SKM-1 (cell line): ENCODE measurements at regions not wholly inside any gene's neighbourhood (a gene's known extent, or its start where the extent isn't known, plus 50 kb on each side); places are given as distances from the start of the nearest gene placed in this dataset.

Experiments used
- DNase-seq: peaks from one replicate; lab custom pipeline; 2025; ENCODE audit not compliant: unreplicated experiment; lab: John Stamatoyannopoulos, UW

DNA sequence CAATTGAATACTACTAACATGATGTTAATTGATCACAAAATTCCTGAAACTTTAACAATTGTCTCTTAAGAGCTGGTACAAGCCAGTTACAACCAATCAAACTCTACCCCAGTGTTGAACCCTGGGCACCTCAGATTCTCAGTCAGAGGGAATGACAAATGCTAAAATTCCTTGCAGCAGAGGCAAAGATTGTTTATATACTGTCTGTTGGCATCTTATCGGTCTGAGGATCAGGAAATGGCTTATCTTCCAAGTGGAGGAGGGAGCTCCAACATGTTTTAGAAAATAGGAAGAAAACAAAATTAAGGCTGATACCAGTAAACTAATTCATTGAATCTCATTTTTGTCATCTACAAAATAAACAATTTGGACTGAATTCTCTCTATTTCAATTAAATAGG is 527.8 kb upstream of the ZNF608 start:
- no peak for DNase-seq

DNA sequence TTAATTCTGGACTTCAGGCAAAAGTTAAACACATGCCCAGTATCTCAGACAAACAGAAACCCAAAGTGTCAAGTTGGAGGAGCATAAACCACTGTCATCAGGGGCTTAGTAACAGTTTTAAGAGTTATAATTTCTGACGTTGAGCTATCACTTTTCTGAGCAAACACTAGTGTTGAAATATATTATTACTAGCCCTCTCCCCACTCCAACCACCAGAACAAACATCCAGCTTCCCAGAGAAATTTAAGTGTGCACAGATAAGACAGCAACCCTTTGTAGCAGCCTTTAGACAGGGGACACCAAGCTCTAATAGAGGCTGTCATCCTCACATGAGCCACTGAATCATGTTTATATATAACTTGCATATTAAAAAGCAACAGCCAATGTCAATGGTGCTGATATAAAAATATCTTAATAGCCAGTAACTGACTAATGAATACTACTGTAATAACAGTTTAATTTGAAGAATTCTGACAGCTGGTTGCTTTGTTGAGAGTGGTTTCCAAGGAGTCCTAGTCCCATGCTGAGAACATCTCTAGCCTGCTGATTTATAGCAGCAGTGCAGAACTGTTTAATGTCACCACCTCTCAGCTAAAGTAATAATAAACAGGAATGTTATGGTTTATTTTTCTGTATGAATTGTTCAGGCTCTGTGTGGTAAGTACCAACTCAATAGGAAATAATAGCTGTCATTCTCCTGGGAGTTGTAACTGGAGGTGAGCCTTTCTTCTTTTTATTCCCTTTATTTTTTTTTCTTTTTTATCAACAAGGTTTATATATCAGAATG is 528.7 kb upstream of the ZNF608 start:
- no peak for DNase-seq

DNA sequence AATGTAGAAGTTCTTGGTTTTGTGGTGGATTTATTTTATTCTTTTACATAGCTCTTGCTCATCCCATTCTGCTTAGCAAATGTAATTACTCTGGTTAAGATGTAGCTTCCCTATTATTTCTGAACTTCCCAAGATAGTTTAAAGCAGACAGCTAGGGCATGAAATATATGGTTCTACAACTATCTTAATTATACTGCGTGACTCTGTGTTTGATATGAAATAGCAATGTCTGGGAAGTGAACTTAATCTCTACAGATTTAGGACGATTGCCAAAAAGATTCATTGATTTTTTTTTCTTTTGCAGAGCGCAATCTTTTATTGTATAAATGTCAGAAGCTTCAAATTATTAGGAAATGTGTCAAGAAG is 529.3 kb upstream of the ZNF608 start:
- no peak for DNase-seq

DNA sequence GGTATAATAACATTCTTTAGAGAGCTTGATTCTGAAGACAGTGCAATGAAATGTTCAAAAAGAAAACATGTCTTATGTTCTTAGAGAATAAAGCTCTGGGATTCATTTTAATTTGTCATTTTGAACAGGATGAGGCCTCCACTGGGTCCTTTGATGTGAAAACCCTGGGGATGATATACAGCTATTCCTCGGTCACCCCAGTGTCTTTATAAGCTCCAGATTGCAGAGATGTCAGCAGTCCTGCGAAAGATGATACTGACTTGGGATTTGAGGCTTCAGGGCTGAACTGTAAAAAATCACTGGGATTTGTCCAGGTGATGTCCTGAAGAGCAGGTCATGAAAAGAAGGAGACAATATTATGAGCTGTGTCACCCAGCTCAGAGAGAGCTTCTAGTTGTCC is 529.7 kb upstream of the ZNF608 start:
- DNase-seq: no peak

DNA sequence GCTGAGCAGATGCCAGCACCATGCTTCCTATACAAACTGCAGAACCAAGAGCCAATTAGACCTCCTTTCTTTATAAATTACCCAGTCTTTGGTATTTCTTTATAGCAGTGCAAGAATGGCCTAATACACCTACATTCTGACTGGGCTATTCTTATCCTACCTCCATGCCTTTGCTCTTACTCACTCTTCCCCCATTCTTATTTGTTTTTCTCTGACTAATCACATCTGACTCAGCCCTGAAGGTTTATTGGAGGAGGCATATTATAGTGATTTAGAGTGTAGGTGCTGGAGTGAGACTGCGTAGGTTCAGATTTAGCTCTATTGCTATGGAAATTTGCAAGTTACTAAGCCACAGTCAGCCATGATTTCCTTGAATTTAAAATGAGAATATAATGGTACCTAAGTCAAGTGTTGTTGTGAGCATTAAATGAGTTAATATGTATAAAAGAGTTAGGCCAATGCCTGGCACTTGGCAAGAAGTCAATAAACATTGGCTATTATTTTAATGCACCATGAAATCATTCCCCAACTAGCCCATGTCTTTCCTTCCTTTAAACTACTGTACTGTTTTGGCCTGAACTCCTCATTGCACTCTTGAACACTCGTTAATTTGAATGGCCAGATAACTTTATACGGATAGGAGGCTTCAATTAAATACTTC is 531.2 kb upstream of the ZNF608 start:
- no peak for DNase-seq

DNA sequence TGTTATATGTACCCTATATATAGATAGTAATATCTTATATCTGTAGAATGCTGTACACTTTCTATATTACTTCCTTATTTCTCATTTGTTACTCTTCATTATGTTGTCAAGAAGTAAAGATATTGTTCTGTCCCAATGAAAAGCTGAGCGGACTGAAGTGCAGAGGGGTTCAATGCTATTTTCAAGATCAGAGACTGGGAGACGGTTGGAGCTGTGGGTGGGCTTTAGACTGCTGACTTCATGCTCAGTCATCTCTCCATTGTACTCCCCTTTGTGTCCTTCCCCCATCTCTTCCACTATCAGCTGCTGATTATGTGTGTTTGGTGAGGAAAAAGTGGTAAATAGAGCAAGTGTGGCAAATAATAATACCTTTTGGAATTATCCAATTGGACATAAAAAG is 532.3 kb upstream of the ZNF608 start:
- no peak for DNase-seq

DNA sequence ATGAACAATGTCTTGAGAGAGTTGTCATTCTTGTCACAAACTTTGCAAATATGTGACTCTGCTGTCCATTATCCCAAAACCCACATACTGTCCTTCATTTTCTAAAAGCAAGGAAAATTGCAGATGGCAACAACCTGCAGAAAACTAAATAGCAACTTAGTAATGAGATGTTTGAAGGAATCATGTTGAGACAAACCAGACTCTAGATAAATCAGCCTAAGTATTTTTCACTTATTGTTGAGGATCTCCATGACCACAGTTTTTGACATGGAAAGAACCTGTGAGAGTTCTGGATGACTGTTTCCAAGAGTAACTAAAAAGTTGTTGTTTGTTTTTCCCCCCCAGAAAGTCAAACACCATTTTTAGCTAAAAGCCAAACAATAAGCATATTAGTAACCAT is 535.2 kb upstream of the ZNF608 start:
- no peak for DNase-seq

DNA sequence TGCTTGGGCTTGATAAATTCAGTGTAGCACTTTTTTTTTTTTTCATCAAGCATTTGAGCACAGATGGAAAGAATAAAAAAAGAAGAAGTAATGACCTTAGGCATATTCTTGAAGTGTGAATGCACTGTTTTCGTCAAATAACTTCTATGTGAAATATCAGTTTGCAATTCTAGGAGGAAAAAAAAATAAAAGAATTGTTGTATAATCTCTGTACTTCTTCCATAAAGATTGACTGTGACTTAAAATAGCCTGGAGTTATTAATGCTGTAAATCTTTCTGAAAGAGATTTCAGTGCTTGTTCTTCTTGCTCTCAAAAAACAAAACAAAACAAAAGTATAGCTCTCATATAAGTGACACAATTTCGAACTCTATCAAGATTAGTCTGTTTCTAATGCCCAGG is 536.9 kb upstream of the ZNF608 start:
- no peak for DNase-seq

DNA sequence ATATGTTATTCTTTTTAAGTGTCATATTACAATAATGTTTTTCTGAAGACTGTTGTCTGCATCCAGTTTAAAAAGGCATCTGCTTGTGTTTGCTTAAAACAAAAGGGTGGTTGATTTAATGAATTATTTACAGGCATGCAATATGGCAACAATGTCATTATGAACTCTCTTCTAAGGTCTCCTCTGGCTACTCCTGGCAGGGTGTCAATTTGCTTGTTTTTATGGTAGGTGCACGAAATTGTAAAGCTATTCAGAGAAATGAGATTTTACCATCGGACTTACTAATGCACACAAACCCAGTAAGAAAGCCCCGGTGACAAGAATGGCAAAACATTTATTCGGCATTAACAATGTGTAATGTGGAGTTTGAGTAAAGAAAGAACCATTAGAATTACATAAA is 539.8 kb upstream of the ZNF608 start:
- no peak for DNase-seq

DNA sequence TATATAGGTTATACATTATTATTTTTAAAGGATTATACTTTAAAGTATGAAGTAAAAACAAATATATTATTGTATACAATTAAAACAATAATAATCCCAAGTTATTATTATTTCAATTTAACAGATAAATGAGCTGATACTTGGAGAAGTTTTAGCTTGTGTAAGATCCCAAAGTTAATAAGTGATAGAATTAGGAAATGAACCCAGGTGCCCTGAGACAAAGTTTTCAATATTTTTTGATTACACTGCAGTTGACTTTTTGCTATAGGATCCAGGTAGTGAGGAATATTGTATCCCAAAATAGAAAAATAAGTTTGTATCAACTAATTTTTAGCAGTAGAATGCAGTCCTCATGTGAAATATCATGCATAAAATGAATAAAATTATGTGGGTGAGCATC is 543.2 kb upstream of the ZNF608 start:
- no peak for DNase-seq

DNA sequence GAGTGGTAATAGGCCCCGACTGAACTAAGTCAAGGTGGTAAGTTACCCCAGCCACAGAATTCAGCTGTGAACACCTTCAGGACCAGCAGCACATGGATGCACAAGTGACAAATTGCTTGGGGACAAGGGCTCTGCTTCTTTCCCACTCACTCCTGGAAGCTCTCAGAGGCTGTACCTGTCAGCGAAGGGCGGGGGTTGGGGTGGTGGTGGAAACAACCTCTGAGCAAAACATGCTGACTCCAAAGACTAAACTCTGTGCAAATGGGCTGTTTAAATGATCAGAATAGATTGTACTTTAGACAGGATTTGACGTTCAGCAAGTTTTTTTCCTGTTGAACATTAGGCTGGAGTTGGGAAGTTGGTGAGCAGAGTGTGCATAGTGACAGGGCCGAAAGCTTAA is 544.5 kb upstream of the ZNF608 start:
- DNase-seq: no peak

DNA sequence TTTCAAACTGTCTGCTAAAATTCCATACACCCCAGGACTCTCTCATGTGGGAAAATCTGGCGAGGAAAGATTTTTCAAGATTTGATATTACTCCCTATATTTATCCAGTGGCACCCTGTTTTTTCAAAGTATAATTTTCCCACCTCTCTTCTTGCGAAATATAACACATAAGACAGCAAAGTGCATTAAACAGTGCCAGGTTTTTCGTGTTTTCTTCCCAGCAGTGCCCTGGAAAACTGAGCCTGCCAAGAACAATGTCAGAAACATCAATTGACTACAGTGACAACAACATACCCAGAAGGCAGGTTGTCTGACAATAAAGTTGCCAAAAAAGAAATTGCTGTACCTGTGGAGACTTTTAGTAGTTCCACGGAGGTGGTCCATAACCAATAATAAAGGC is 545.0 kb upstream of the ZNF608 start:
- DNase-seq: no peak

DNA sequence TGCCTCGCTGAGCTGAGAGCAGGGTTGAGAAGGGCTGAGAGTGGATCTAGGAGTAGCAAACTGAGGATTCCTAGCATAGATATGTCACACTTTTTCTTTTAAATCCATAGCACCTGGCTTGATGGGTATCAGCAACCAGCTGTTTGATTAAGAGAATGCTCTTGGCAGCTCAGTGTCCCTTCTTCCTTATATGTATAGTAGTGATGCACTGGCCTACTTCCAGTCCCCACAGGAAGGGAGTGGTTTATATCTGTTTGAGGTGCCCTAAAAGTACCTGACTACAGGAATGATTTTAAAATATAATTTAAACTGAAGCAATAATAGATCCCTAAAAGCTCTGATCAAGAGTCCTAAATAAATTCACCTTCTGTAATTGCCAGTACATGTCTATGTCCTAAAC is 546.8 kb upstream of the ZNF608 start:
- DNase-seq: no peak

DNA sequence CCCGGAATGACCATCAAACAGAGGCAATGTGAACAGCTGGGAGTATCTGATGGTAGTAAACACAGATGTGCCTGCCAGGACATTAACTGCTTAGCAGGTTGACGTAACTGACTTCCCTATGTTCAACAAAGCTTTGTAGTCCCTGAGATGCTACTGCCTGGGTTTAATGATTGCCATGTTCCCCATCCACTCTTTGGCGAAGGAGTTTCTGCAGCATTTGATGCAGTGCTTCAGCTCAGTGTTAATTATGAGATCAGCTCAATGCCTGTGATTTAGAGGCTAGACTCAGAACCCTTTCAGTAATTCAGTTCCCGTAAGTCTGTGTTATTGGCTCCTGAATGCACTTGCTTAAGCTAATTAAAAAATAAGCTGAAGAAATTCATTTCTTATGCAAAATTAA is 547.3 kb upstream of the ZNF608 start:
- no peak for DNase-seq

DNA sequence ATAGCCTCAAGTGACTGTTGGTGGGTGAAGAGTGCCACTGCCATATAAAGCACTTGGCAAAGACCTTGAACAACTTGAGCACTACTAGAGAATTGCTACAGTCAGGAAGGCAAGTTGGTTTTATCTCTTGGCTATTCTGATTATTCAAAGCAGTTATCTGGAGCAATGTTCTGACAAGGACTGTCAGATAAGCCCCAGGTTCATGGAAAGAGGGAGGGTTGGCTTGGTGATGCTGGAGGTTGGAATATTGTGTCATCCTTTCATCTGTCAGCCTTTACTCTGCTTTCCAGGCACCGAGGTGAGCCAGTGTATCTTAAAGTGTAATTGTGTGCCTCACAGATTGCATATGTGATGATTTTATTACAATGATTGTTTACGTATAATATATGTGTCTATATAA is 548.4 kb upstream of the ZNF608 start:
- no peak for DNase-seq

DNA sequence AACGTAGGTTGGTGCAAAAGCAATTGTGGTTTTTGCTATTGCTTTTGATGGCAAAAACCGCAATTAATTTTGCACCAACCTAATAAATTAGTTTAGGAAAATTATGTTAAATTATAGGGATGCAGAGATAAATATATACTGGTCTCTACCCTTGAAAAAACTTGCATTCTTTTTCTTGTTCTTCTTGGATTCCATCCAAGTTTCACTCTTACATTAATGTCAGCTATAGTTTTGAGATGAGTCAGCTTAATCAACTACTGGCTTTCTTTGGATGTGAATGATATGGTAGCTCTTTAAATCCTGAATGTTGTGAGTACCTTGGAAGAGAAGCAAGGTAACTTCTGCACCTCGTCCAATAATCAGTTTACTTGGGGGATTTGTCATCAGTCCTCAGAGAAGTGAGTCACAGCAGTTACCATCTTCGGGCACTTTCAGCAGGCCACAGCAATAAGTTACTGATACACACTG is 549.0 kb upstream of the ZNF608 start:
- no peak for DNase-seq

DNA sequence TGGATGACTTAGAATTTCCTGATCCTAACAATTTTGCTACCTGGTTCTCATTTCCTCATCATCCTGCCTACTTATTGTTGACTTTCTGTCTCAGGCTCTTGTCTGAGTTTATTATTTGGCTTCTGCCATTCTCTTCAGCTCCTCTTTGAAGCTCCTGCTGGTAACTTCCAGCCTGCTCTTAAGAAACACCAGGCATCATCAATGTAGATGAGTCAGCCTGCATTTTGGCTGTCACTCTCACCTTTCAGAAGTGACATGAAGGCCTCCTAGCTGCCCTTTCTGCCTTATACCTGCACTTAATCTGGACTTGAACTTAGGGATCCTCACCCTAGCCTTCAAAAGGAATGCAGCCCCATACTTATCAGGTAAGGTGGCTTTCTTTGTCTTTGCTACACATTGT is 551.8 kb upstream of the ZNF608 start:
- DNase-seq: no peak

DNA sequence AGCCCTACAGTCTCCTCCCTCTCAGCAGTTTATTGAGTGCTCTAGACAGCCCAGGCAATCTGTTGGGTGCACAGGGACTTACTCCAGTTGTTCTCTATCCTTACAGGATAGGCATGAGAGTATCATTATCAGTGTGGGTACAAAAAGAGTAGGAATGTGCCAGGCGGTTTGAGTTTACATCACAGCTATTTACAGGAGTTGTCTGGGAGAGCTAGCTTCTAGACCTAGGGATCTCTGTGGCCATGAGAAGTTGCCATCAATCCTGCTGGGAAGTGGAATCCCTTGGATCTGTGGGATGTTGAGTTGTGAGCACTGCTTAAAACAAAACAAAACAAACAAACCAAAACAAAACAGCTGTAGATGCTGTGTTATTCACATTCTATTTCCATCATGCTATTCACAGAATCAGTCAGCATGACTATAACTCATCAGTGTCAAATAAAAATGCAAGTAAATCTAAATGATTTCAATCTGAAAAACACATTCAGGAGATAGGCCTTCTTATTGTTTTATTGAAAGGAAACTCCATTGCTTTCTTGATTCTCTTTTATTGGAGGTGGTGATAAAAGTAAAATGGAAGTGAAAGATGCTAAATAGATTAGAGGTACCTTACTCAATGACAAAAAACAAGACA is 552.4 kb upstream of the ZNF608 start:
- DNase-seq: no peak

DNA sequence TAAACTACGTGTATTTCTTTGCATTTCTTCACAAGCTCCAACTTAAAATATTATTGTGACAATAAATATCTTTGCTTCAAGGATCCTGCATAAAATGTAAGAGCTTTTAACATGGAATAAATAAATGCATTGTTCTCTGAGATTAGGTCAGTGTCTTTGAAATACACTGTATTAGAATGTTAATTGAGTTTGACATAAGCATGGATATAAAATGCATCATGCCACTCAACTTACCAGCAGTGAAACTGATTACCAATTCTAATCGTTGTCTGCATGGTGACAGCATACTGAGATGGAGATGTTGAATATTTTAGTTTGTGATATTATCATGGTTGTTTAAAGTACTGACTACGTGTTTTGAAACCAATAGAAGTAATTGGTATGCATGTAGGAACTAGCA is 555.3 kb upstream of the ZNF608 start:
- DNase-seq: no peak

DNA sequence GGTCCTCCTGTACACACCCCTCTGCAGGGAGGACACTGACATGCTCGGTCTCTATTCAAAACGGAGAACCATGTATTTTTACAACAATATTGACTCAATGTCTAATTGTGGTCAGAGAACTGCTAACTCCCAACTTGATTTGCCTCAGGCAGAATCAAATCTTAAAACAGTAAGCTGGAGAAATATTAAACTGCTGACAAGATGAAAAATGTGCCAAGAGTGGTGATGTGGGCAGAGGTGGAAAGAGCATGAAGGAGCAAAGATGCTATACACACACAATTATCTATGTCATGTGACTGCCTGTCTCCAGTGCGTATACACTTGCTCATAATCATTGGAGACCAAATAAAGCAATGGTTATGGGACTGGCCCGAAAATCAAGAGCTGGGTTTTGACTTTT is 556.1 kb upstream of the ZNF608 start:
- no peak for DNase-seq

DNA sequence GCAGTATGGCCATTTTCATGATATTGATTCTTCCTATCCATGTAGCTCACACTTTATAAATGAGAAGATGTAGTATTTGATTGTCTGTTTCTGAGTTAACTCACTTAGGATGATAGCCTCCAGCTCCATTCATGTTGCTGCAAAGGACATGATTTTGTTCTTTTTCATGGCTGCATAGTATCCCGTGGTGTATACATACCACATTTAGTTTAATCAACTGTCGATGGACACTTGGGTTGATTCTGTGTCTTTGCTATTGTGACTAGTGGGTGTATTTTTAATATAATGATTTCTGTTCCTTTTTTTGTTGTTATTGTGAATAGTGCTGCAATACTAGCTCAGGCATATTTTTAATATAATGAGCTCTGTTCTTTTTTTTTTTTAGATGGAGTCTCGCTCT is 560.3 kb upstream of the ZNF608 start:
- DNase-seq: no peak

DNA sequence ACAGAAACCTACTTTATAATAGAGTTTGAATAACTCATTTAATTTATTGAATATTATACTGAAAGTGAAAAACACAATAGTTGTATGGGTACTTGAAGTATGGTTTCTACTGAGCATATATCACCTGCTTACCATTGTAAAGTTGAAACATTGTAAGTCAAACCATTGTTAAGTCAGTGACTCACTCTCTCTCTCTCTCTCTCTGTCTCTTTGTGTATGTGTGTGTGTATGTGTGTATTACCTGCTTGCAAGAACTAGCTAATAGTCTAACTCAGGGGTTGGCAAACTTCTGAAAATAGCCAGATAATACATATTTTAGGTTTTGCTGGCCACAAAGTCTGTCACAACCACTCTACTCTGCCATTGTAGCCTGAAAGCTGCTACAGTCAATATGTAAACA is 564.3 kb upstream of the ZNF608 start:
- no peak for DNase-seq
